Heart left ventricle (tissue), 13 donors: ENCODE measurements at regions not wholly inside any gene's neighbourhood (a gene's known extent, or its start where the extent isn't known, plus 50 kb on each side); places are given as distances from the start of the nearest gene placed in this dataset.

Source experiments
- CTCF ChIP-seq, 12 donors: fragments of 200-600 bp; sonication (generic) in 4 of 12; IDR thresholded peaks; one replicate each; pipeline versions ENCODE4 v1.5.0 to v1.8.0; 2018 to 2022; ENCODE audit warnings: antibody characterized with exemption in 12 of 12, mild to moderate bottlenecking in 5 of 12
- POLR2A ChIP-seq, 2 donors: fragments of 450-650 bp; IDR thresholded peaks; one replicate each; pipeline ENCODE4 v1.6.1; 2017; ENCODE audit warnings: antibody characterized with exemption in 2 of 2, mild to moderate bottlenecking in 2 of 2, moderate library complexity in 2 of 2
- donor health status: ischemic (EF 13 %, LVEDD 7.1; RV severe dilation, severe dysfunction).
- donor health status: DM: no; HTN: yes; CAD: no.
- donor health status: DM: no; HTN: no; CAD: no.
- donor health status: ischemic (EF 25% LVEDD 6.9; RV normal size, moderate dysfunction).
- donor health status: ischemic (EF 25% LVEDD 5.7; RV mildly dilated, moderate dysfunction).
- donor health status: ischemic (EF 35%, LVEDD 5.7; RV mildly dilated, moderate dysfunction).
- donor health status: nonischemic (EF 11% LVEDD 7.7; RV severe dilation, severe dysfunction).
- donor health status: DM: yes; HTN: yes; CAD: no.
- donor health status: PGD.
- donor health status: ischemic (EF 29% LVEDD 5.4; RV normal size, mild dysfunction).
- donor health status: nonischemic (EF 23%, LVEDD 6.1; RV moderate dilation, normal function).

GRCh38 chr5:17898766-17899165 lies 264.5 kb downstream of the TAF11L14 start:
- TF ChIP-seq CTCF (IDR thresholded peaks at IDR 0.05) (no peak), POLR2A (IDR thresholded peaks at IDR 0.05) (no peak)
